GM18519 (cell line): ENCODE measurements at regions not wholly inside any gene's neighbourhood (a gene's known extent, or its start where the extent isn't known, plus 50 kb on each side); places are given as distances from the start of the nearest gene placed in this dataset.

Experiments used
- ATAC-seq: cut with Tn5 transposase; IDR thresholded peaks from one replicate; pipeline ENCODE4 v1.9.1; 2021; ENCODE audit warnings: mild to moderate bottlenecking, moderate library complexity; ENCODE audit not compliant: unreplicated experiment, low FRiP score

DNA sequence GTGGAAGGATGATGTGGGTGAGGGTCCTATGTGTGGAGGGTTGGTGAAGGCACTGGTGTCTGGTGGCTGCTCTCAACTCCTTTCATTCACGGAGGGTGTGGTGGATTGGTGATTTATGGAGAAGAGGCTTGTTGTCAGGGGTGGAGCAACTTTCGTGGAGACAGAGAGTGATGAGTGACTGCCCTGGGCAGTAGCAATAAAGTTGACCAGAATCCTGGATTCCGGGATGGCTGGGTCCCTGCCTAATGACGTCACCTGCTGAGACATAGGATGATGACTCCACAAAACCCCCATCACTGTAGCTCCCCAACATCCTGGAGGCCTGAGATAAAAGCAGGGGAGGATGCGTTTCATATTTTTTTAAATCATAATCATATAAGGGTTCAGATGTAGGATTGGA is 193.0 kb downstream of the ACKR3 start:
- no peak for ATAC-seq

GRCh38 chr2:236763857-236764256 is 194.2 kb downstream of the ACKR3 start:
- ATAC-seq, result no peak

DNA sequence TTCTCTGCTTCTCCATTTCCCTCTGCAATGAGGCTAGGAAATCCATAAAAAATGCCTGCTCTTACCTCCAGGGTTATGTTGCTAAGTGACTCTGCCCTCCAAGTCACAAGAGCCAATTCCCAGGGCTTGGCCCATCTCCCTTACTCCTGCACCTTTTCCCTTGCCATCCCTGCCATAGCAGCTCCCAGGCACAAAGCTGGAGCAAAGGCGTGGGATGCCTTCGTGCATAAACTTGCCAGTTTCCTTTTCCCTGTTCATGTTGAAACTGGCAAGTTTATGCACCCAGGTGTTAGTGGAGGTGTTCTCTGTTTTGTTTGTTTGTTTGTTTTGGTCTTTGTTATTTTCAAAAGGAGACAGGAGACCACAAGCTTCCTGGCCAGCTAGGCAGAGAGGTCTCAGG is 195.1 kb downstream of the ACKR3 start:
- ATAC-seq, result no peak

DNA sequence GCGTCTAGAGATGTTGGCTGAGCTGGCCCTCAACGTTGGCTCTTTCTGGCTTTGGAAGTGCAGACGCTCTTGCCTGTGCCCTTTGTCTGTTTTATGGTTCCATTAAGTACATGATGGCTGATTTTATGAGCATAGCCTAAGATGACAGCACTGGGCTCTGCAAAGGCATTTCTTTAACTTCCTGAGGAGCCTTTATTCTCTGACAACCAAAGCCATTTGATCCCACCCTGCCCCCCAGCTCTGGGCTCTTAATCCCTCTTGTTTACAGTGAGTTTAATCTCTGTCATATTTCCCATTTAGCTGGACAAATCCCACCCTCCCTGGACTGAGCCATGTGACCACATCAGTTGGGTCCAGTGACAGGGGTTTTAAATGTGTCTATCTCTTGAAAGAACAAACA is 195.9 kb downstream of the ACKR3 start:
- ATAC-seq, result no peak

- no peak for ATAC-seq
Measured at GRCh38 chr2:236766850-236767249, 197.2 kb downstream of the ACKR3 start.

- ATAC-seq, result no peak
Measured at GRCh38 chr2:236767941-236768340, 198.3 kb downstream of the ACKR3 start.

DNA sequence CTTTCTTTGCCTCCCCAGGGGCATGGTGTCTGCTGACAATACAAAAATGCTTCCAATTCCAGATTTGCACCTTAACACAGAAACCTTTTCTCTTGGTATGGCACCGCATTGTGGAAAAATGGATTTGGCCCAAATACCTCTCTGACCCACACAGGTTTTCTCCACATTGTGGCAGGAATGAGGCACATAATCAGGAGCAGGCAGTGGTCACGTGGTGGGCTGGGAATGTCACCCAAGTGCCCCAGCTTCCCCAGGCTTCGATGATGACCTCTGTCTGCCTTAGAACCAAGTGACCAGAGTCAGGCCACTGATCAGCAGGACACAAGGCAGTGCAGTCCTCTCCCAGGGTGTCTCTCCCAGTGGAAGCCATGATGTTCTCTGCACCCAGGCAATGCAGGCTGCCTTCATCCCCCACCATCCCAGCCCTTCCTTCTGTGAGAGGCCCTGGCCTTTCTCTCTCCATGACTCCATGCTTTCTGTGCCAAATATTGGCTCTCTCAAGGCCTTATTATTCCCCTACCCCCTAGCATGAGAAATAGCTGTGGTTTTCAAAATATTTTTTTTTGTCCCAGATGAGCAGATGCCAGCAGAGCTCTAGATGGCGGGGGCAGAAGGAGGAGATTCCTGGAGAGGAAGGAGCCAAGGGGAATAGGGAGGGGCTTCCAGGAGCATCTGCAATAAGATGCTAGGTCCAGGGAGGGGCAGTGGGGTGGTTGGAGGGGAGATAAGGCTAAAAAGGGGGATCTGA is 198.9 kb downstream of the ACKR3 start:
- no peak for ATAC-seq

DNA sequence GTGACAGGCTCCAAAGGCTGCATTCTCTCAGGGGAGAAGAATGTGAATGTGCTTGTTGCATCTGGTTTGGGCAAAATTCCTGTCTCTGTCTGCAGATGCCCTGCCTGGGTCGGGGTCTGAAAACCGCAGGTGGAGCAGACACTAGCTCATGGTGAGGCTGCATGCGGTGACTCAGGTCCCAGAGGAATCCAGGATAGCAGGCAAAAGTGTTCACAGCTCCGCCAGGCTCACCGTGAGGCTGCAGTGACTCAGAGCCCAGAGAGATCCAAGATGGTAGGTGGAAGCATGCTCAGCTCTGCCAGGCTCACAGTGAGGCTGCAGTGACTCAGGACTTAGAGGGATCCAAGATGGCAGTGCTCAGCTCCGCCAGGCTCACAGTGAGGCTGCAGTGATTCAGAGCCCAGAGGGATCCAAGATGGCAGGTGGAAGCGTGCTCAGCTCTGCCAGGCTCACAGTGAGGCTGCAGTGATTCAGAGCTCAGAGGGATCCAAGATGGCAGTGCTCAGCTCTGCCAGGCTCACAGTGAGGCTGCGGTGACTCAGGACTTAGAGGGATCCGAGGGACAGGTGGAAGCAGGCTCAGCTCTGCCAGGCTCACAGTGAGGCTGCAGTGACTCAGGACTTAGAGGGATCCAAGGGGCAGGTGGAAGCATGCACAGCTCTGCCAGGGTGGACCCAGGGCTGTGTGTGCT is 200.5 kb downstream of the ACKR3 start:
- no peak for ATAC-seq

- no peak for ATAC-seq
Measured at GRCh38 chr2:236772220-236772837, 202.7 kb downstream of the ACKR3 start.

- no peak for ATAC-seq
Measured at GRCh38 chr2:236773206-236773605, 203.6 kb downstream of the ACKR3 start.

DNA sequence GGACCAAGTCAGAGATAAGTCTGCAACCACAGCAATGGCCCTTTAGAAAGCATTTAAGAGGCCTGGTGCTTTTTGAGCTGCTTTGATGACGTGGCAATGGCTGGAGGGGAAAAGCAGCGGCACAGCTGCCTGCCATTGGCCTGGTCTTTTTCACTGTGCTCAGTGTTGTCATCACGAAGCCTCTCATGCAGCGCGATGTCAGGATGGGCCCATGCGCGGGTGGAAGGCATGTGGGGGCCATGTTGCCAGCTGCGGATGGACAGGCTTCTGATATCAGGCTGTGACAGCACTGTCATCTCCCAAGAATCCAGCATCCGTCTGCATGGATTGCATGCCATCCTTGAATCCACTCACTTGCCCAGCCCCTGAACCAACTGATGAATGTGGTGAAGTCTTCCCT is 204.5 kb downstream of the ACKR3 start:
- ATAC-seq, result no peak

DNA sequence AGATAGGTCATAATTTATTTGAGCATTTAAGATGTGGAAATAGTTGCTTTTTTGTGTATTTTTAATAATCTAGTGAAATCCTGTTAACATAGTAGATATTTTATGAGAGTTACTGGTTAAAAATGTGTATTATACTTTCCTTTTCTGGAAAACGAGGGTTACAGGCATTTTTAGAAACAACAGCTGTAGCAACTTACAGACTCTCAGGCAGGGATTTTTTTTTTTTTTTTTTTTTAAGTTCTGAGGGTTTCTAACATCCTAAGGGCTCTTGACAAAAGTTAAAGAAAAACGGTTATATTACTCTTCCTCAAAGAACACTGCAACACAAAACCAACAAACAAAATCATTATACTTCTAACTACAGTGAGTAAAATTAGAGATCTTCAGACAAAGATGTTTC is 205.9 kb downstream of the ACKR3 start:
- ATAC-seq, result no peak

GRCh38 chr2:236776206-236776605 is 206.6 kb downstream of the ACKR3 start:
- ATAC-seq, result no peak

- ATAC-seq, result no peak
Measured at GRCh38 chr2:236776695-236777251, 207.1 kb downstream of the ACKR3 start.

DNA sequence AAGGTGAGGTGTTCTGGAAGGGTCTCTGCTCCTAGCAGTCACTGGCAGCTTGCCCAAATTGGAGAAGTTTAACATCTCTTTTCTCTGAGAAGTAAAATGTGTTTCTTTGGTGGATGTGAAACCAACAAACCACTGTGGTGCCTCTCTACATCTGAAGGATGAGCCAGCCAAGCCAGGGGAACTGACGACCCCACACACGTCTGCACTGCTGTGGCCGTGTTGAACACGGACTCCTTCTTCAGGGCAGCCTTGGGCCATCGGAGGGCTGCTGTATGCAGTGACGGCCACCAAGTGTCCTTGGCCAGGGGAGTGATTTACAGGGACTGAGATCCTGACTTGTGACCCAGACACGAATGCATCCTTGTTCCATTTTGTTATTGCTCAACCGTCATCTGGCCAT is 207.8 kb downstream of the ACKR3 start:
- no peak for ATAC-seq

DNA sequence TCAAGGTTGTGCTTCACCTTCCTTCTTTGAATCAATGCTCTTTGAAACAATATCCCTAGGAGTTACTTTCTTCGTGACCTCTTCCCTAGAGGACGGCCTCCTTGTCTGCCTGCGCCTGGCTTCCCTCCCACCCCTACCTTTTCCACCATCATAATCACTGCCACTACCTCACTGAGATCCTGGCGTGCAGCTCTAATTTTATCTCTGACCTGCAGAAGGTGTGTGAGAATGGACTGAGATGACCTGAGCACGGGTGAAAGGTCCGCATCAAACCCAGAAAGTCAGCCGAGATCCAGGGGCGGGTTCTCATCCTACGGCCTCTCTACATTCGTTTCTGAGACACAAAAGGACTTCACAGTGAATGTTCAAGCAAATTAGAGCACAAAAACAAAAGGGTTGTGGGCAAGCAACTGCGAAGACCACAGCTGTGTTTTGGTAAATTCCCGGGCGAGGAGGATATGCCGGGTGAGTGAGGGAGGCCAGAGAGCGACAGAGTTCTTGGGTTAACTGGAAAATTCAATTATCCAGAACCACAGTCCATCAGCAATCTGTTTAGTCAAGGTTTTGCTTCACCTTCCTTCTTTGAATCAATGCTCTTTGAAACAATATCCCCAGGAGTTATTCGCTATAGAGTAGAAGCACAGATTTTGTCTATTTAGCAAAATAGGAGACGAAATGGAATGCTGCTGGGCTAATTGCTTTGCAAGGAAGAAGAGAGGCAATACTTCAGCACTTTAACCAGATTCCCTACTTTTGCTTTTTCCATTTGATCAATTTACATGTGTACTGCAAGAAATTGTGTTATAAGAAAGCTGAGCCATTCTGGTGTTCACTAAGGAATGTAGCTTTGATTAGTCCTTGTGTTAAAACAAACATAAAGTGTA is 212.6 kb downstream of the ACKR3 start:
- ATAC-seq, result no peak

GRCh38 chr2:236782938-236783337 is 213.3 kb downstream of the ACKR3 start:
- ATAC-seq, result no peak

- no peak for ATAC-seq
Measured at GRCh38 chr2:236783417-236784020, 213.9 kb downstream of the ACKR3 start.

- no peak for ATAC-seq
Measured at GRCh38 chr2:236785611-236786057, 216.0 kb downstream of the ACKR3 start.

DNA sequence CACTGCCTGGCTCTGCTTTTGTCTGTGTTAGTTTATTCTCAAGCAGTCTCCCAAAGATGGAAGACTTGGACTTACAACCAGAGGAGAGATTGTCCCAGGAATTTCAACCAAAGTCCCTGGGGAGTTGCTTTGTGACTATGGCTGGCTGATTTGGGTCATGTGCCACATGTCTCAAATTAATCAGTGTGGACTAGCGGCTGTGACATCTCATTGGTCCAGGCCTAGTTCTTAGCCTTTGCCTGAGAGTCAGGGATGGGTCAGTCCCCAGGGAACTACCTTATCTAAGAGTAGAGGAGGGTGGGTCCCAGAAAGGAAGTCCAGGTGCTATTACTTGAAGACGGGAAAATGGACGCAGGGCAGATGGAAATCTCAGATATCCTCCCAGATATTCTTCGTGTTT is 217.1 kb downstream of the ACKR3 start:
- no peak for ATAC-seq
